ENCODE measurements at regions not wholly inside any gene's neighbourhood (a gene's known extent, or its start where the extent isn't known, plus 50 kb on each side); places are given as distances from the start of the nearest gene placed in this dataset.

- TF ChIP-seq POLR2A (IDR thresholded peaks at IDR 0.05; ENCODE audit: low read depth, low read length): no peak
- TF ChIP-seq TAF1 (IDR thresholded peaks at IDR 0.05; ENCODE audit: borderline replicate concordance, low read depth, low read length): no peak
Observed at GRCh38 chr13:99865420-99865930, 106.1 kb downstream of the ZIC5 start.

Data from GM12892 (cell line).